Karpas-422 (cell line): ENCODE measurements at regions not wholly inside any gene's neighbourhood (a gene's known extent, or its start where the extent isn't known, plus 50 kb on each side); places are given as distances from the start of the nearest gene placed in this dataset.
"Not testable (repeated sequence)": the region's sequence is repeated elsewhere in the genome, so short reads cannot be mapped to it uniquely, and the experiment has no call there.

Experiments used
- DNase-seq: peaks from one replicate; pipeline ENCODE4 v3.0.0-alpha.2; 2015
- H2AFZ ChIP-seq: fragments of 200-600 bp; sonication (generic); 2 replicates; pipeline ENCODE4 v1.6.1; 2014; ENCODE audit warnings: antibody characterized with exemption, low read length, mixed read lengths
- H3K27ac ChIP-seq: fragments of 200-600 bp; sonication (generic); 2 replicates; pipeline ENCODE4 v1.5.1; 2014; ENCODE audit warnings: mild to moderate bottlenecking, low read length, moderate library complexity
- H3K27me3 ChIP-seq: fragments of 200-600 bp; sonication (generic); 2 replicates; pipeline ENCODE4 v1.6.1; 2014; ENCODE audit warnings: low read length, mixed read lengths
- H3K36me3 ChIP-seq: fragments of 200-600 bp; sonication (generic); 2 replicates; pipeline ENCODE4 v1.6.1; 2014; ENCODE audit warnings: low read length, mixed read lengths; ENCODE audit not compliant: insufficient read depth
- H3K4me1 ChIP-seq: fragments of 200-600 bp; sonication (generic); 2 replicates; pipeline ENCODE4 v1.6.1; 2014; ENCODE audit warnings: mild to moderate bottlenecking, low read length, mixed read lengths
- H3K4me2 ChIP-seq: fragments of 200-600 bp; sonication (generic); 2 replicates; pipeline ENCODE4 v1.6.1; 2014; ENCODE audit warnings: low read length, low read depth, mild to moderate bottlenecking; ENCODE audit not compliant: poor library complexity, severe bottlenecking
- H3K4me3 ChIP-seq: fragments of 200-600 bp; sonication (generic); 2 replicates; pipeline ENCODE4 v1.5.1; 2014; ENCODE audit warnings: mild to moderate bottlenecking, antibody characterized with exemption, low read length, mixed read lengths
- H3K79me2 ChIP-seq: fragments of 200-600 bp; sonication (generic); 2 replicates; pipeline ENCODE4 v1.6.1; 2014; ENCODE audit warnings: mild to moderate bottlenecking, low read length, mixed read lengths
- H3K9ac ChIP-seq: fragments of 200-600 bp; sonication (generic); 2 replicates; pipeline ENCODE4 v1.6.0; 2014; ENCODE audit warnings: low read length
- H3K9me2 ChIP-seq: fragments of 200-600 bp; sonication (generic), shearing (Covaris generic); replicated peaks from 2 replicates; pipeline ENCODE4 v1.6.0; 2014; ENCODE audit warnings: mild to moderate bottlenecking, low read length, moderate library complexity; ENCODE audit not compliant: insufficient read depth
- H3K9me3 ChIP-seq: fragments of 300-700, 200-600 bp; sonication (generic); 2 replicates; pipeline ENCODE4 v1.6.1; 2014; ENCODE audit warnings: low read length, mixed read lengths
- H4K20me1 ChIP-seq: fragments of 200-600 bp; sonication (generic); 2 replicates; pipeline ENCODE4 v1.6.1; 2014; ENCODE audit warnings: mild to moderate bottlenecking, antibody characterized with exemption, low read length, low read depth; ENCODE audit not compliant: insufficient read depth

GRCh38 chr21:14011751-14012150 is 199.0 kb downstream of the LIPI start:
- not testable (repeated sequence) for H3K9me2 ChIP-seq, H3K9me3 ChIP-seq, H3K27me3 ChIP-seq, H3K36me3 ChIP-seq, H3K79me2 ChIP-seq, H2AFZ ChIP-seq, H3K4me3 ChIP-seq, H3K4me1 ChIP-seq, H3K27ac ChIP-seq, H3K9ac ChIP-seq, H4K20me1 ChIP-seq, DNase-seq, H3K4me2 ChIP-seq

- not testable (repeated sequence) for H4K20me1 ChIP-seq, H3K27ac ChIP-seq, H3K4me2 ChIP-seq, H3K4me3 ChIP-seq, H3K27me3 ChIP-seq, H2AFZ ChIP-seq, DNase-seq, H3K4me1 ChIP-seq, H3K9ac ChIP-seq, H3K9me3 ChIP-seq, H3K79me2 ChIP-seq, H3K9me2 ChIP-seq, H3K36me3 ChIP-seq
Measured at GRCh38 chr21:14011149-14011548, 199.6 kb downstream of the LIPI start.

- H3K27ac ChIP-seq = no peak overlapping the region
- H3K4me1 ChIP-seq = no peaks in the 10 kb centered on the region
- H3K79me2 ChIP-seq = no peaks in the 10 kb centered on the region
- H3K9ac ChIP-seq = no peak overlapping the region
- H3K4me3 ChIP-seq = no peak overlapping the region
- H3K9me2 ChIP-seq = no peaks in the 10 kb centered on the region
- no peak overlapping the region for H2AFZ ChIP-seq
- no peaks in the 10 kb centered on the region for H3K27me3 ChIP-seq
- no peak for DNase-seq
- no peaks in the 10 kb centered on the region for H4K20me1 ChIP-seq
- H3K36me3 ChIP-seq = no peaks in the 10 kb centered on the region
- H3K4me2 ChIP-seq = no peak overlapping the region
- H3K9me3 ChIP-seq = no peaks in the 10 kb centered on the region
Measured at GRCh38 chr21:14010729-14011128, 200.0 kb downstream of the LIPI start.

- H3K27me3 ChIP-seq, H3K9me2 ChIP-seq, H3K4me1 ChIP-seq, H4K20me1 ChIP-seq, H3K9me3 ChIP-seq, H2AFZ ChIP-seq, H3K79me2 ChIP-seq, H3K4me2 ChIP-seq, H3K36me3 ChIP-seq, DNase-seq, H3K9ac ChIP-seq, H3K4me3 ChIP-seq, H3K27ac ChIP-seq: not testable (repeated sequence)
Measured at GRCh38 chr21:14009990-14010389, 200.8 kb downstream of the LIPI start.

GRCh38 chr21:14009238-14009981 is 201.3 kb downstream of the LIPI start:
- not testable (repeated sequence) for H3K9ac ChIP-seq, H3K36me3 ChIP-seq, H3K9me2 ChIP-seq, H3K27ac ChIP-seq, H3K4me2 ChIP-seq, DNase-seq, H3K27me3 ChIP-seq, H2AFZ ChIP-seq, H4K20me1 ChIP-seq, H3K79me2 ChIP-seq, H3K4me3 ChIP-seq, H3K4me1 ChIP-seq, H3K9me3 ChIP-seq

GRCh38 chr21:14008436-14008835 is 202.3 kb downstream of the LIPI start:
- not testable (repeated sequence) for DNase-seq, H3K36me3 ChIP-seq, H3K79me2 ChIP-seq, H3K4me1 ChIP-seq, H2AFZ ChIP-seq, H3K4me3 ChIP-seq, H3K4me2 ChIP-seq, H3K9me3 ChIP-seq, H3K9ac ChIP-seq, H3K9me2 ChIP-seq, H4K20me1 ChIP-seq, H3K27me3 ChIP-seq, H3K27ac ChIP-seq

GRCh38 chr21:14008006-14008405 is 202.7 kb downstream of the LIPI start:
- not testable (repeated sequence) for H3K4me1 ChIP-seq, DNase-seq, H3K9ac ChIP-seq, H3K9me3 ChIP-seq, H3K9me2 ChIP-seq, H2AFZ ChIP-seq, H3K36me3 ChIP-seq, H4K20me1 ChIP-seq, H3K4me3 ChIP-seq, H3K4me2 ChIP-seq, H3K27me3 ChIP-seq, H3K79me2 ChIP-seq, H3K27ac ChIP-seq

GRCh38 chr21:14006144-14006543 is 204.6 kb downstream of the LIPI start:
- H3K9ac ChIP-seq, H3K27me3 ChIP-seq, H3K27ac ChIP-seq, H3K79me2 ChIP-seq, DNase-seq, H3K4me1 ChIP-seq, H4K20me1 ChIP-seq, H3K4me2 ChIP-seq, H3K4me3 ChIP-seq, H3K36me3 ChIP-seq, H3K9me3 ChIP-seq, H3K9me2 ChIP-seq, H2AFZ ChIP-seq: not testable (repeated sequence)
